HL-60 (cell line): ENCODE measurements at regions not wholly inside any gene's neighbourhood (a gene's known extent, or its start where the extent isn't known, plus 50 kb on each side); places are given as distances from the start of the nearest gene placed in this dataset.

Experiments used
- DNase-seq, 2 experiments: peaks; one replicate each; pipeline ENCODE4 v3.0.0-alpha.2; 2010 to 2020; ENCODE audit warnings: low read depth in 1 of 2, low spot score in 1 of 2
- H3K27ac ChIP-seq: fragments of 250-450 bp; sonication (Bioruptor Pico); replicated peaks from 2 replicates; pipeline ENCODE4 v1.5.1; 2020; ENCODE audit warnings: mild to moderate bottlenecking, moderate library complexity
- H3K27me3 ChIP-seq: fragments of 250-450 bp; sonication (Bioruptor Pico); 2 replicates; pipeline ENCODE4 v1.5.1; 2021; ENCODE audit warnings: mild to moderate bottlenecking, moderate library complexity; ENCODE audit not compliant: insufficient read depth, poor library complexity, severe bottlenecking
- H3K4me3 ChIP-seq: replicated peaks from 2 replicates; pipeline ENCODE4 v1.5.1; 2011; ENCODE audit warnings: mild to moderate bottlenecking, control low read depth, low read length; ENCODE audit not compliant: insufficient read depth
- GABPA ChIP-seq: IDR thresholded peaks from 2 replicates; pipeline ENCODE4 v1.6.1; 2012; ENCODE audit warnings: low read depth
- POLR2AphosphoS5 ChIP-seq: IDR thresholded peaks from 2 replicates; pipeline ENCODE4 v1.6.1; 2012; ENCODE audit warnings: low read depth
- SPI1 ChIP-seq: IDR thresholded peaks from 2 replicates; pipeline ENCODE4 v1.6.1; 2012; ENCODE audit warnings: low read depth, mild to moderate bottlenecking, borderline replicate concordance
- TF ChIP-seq, protein P1 (sequence below): IDR thresholded peaks from one replicate; pipeline ENCODE4 v1.5.1; 2011; ENCODE audit warnings: low read length, control low read depth, inconsistent platforms; ENCODE audit not compliant: insufficient read depth
- TF ChIP-seq, protein P2 (sequence below): IDR thresholded peaks from 2 replicates; pipeline ENCODE4 v1.6.1; 2012; ENCODE audit warnings: low read depth; ENCODE audit not compliant: insufficient replicate concordance

DNA sequence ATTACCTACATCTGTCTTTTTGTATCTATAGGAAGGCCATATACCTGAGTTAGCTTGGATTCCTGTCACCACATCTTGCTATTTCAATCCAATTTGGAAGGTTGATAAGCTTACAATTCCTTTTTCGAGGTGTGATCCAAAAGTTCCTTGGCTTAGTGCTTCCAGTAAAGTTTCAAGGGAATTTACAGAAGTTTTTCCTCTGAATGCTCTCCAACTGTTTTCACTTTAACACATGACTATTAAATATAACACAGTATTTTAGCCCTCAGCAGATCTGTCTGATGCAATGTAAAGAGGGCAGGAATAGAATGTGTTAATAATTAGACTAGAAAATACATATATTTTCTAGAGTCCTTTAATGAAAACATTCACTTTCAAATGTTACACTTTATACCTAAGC lies 171.4 kb downstream of the DKK1 start:
- Histone ChIP-seq H3K27ac (no peak overlapping the region), H3K4me3 (no peak overlapping the region), H3K27me3 (no peaks in the 10 kb centered on the region)
- TF ChIP-seq, protein P1, sequence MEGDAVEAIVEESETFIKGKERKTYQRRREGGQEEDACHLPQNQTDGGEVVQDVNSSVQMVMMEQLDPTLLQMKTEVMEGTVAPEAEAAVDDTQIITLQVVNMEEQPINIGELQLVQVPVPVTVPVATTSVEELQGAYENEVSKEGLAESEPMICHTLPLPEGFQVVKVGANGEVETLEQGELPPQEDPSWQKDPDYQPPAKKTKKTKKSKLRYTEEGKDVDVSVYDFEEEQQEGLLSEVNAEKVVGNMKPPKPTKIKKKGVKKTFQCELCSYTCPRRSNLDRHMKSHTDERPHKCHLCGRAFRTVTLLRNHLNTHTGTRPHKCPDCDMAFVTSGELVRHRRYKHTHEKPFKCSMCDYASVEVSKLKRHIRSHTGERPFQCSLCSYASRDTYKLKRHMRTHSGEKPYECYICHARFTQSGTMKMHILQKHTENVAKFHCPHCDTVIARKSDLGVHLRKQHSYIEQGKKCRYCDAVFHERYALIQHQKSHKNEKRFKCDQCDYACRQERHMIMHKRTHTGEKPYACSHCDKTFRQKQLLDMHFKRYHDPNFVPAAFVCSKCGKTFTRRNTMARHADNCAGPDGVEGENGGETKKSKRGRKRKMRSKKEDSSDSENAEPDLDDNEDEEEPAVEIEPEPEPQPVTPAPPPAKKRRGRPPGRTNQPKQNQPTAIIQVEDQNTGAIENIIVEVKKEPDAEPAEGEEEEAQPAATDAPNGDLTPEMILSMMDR: no peak
- TF ChIP-seq SPI1: no peak
- DNase-seq: no peak

DNA sequence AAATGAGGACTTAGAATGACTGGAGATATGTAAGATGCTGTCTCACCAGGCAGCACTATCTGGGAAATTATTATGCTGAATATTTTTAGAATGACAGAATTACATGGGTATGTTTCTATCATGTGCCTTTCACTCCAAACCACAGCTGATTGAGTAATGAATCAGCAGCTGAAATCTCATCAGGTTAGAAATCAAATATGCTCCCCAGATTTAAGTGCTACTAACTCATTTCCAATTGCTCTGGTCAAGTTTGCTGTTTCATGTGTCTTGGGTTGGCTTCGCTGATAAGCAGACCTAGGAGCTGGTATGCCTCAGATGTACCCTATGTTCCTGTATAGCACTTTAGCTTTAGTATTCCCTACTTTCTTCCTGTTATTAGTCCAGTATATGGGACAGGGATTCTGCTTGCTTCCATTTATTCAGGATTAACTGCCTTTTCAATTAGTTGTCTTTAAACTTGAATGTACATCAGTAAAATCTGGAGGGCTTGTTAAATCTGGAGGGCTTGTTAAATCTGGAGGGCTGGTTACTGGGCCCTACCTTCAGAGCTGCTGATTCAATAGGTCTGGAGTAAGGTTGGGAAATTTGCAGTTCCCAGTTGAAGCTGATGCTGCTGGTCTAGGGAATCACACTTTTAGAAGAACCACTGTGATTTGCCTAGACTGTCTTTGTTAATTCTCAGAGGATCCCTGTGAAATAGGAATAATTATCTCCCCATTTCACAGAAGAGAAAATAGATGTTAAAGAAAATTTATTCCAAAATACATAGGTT lies 172.9 kb downstream of the DKK1 start:
- Histone ChIP-seq H3K4me3 (no peak overlapping the region), H3K27ac (no peak overlapping the region), H3K27me3 (no peaks in the 10 kb centered on the region)
- no peak for DNase-seq
- TF ChIP-seq, protein P2, sequence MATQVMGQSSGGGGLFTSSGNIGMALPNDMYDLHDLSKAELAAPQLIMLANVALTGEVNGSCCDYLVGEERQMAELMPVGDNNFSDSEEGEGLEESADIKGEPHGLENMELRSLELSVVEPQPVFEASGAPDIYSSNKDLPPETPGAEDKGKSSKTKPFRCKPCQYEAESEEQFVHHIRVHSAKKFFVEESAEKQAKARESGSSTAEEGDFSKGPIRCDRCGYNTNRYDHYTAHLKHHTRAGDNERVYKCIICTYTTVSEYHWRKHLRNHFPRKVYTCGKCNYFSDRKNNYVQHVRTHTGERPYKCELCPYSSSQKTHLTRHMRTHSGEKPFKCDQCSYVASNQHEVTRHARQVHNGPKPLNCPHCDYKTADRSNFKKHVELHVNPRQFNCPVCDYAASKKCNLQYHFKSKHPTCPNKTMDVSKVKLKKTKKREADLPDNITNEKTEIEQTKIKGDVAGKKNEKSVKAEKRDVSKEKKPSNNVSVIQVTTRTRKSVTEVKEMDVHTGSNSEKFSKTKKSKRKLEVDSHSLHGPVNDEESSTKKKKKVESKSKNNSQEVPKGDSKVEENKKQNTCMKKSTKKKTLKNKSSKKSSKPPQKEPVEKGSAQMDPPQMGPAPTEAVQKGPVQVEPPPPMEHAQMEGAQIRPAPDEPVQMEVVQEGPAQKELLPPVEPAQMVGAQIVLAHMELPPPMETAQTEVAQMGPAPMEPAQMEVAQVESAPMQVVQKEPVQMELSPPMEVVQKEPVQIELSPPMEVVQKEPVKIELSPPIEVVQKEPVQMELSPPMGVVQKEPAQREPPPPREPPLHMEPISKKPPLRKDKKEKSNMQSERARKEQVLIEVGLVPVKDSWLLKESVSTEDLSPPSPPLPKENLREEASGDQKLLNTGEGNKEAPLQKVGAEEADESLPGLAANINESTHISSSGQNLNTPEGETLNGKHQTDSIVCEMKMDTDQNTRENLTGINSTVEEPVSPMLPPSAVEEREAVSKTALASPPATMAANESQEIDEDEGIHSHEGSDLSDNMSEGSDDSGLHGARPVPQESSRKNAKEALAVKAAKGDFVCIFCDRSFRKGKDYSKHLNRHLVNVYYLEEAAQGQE: no peak
- TF ChIP-seq POLR2AphosphoS5: no peak
- no peak for TF ChIP-seq GABPA
- TF ChIP-seq, protein P1: no peak

DNA sequence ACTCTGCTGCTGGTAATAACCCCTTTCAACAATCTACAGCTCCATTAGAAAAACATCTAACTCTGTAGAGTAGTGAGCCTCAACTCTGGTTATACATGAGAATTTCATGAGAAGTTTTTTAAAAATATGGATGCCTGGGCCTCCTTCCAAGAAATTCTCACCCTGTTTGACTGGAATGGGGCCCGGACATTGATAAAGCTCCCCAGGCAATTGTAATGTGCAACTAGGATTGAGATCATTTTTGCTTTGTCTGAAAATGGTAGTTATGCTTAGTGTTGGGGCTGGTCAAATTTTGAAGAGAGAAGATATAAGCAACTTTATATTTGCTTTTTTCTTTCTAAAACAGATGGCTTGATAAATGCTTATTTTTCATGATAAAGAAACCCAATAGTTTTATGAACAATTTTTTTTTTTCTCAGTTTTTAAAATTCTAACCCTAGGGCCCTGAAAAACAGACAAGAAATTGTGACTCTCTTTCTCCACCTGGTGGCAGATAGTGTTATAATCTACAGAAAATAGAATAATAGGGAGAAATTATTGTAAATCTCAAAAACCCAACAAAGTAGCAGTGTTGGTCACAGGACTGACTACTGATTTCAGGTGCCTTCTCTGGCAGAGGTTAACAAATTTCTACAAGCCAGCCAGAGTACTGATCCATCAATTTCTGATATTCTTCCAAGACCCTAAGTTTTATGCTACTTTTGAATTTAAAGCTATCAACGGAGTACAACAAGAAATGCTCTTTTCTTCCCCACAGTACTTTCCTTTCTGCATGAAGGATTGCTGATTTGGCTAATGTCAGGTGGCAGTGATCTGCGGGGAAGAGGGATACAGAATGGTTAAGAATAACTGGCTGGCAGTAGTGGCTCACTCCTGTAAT lies 174.8 kb downstream of the DKK1 start:
- DNase-seq: no peak
- H3K27ac ChIP-seq: no peak overlapping the region
- H3K27me3 ChIP-seq: no peaks in the 10 kb centered on the region
- TF ChIP-seq, protein P2: no peak
- TF ChIP-seq, protein P1: no peak
- TF ChIP-seq SPI1: no peak
- no peak for TF ChIP-seq POLR2AphosphoS5
- TF ChIP-seq GABPA: no peak
- no peak overlapping the region for H3K4me3 ChIP-seq
